Mesenchymal stem cell (in vitro differentiated cells and primary cell): ENCODE measurements at regions not wholly inside any gene's neighbourhood (a gene's known extent, or its start where the extent isn't known, plus 50 kb on each side); places are given as distances from the start of the nearest gene placed in this dataset.
A peak's percentile ranks its signal among the peaks of the same experiment; 100 is the strongest.
"Not testable (repeated sequence)": the region's sequence is repeated elsewhere in the genome, so short reads cannot be mapped to it uniquely, and the experiment has no call there.

Experiments used
- DNase-seq: peaks from one replicate; pipeline ENCODE4 v3.0.0-alpha.2; 2013
- H2AFZ ChIP-seq: one replicate; pipeline ENCODE4 v1.6.1; 2013; ENCODE audit warnings: low read depth, mild to moderate bottlenecking, control low read depth, inconsistent platforms, low read length, moderate library complexity
- H2AK5ac ChIP-seq: 2 replicates; pipeline ENCODE4 v1.6.1; 2013; ENCODE audit warnings: low read length, moderate library complexity, mild to moderate bottlenecking, inconsistent platforms; ENCODE audit not compliant: severe bottlenecking
- H2BK120ac ChIP-seq: one replicate; pipeline ENCODE4 v1.6.1; 2013; ENCODE audit warnings: low read depth, mild to moderate bottlenecking, inconsistent platforms, low read length, moderate library complexity
- H2BK12ac ChIP-seq, 2 experiments: one replicate each; pipeline ENCODE4 v1.6.1; 2013; ENCODE audit warnings: inconsistent platforms in 2 of 2, low read length in 2 of 2, mild to moderate bottlenecking in 2 of 2, moderate library complexity in 2 of 2, control low read depth in 1 of 2
- H2BK15ac ChIP-seq: one replicate; pipeline ENCODE4 v1.6.1; 2013; ENCODE audit warnings: mild to moderate bottlenecking, low read depth, inconsistent platforms; ENCODE audit not compliant: poor library complexity, severe bottlenecking
- H2BK5ac ChIP-seq: 2 replicates; pipeline ENCODE4 v1.6.1; 2013; ENCODE audit warnings: low read depth, mild to moderate bottlenecking, low read length, control low read depth, inconsistent platforms; ENCODE audit not compliant: poor library complexity, severe bottlenecking
- H3K14ac ChIP-seq, 2 experiments: one replicate each; pipeline ENCODE4 v1.6.1; 2013; ENCODE audit warnings: inconsistent platforms in 2 of 2, low read length in 2 of 2, control low read depth in 1 of 2, mild to moderate bottlenecking in 1 of 2, moderate library complexity in 1 of 2
- H3K18ac ChIP-seq, 2 experiments: one replicate each; pipeline ENCODE4 v1.6.1; 2013; ENCODE audit warnings: inconsistent platforms in 2 of 2, low read length in 2 of 2, control low read depth in 1 of 2, low read depth in 1 of 2, mild to moderate bottlenecking in 1 of 2
- H3K23ac ChIP-seq, 2 experiments: one replicate each; pipeline ENCODE4 v1.6.1; 2013; ENCODE audit warnings: inconsistent platforms in 2 of 2, low read length in 2 of 2, mild to moderate bottlenecking in 2 of 2, moderate library complexity in 2 of 2, control low read depth in 1 of 2
- H3K27ac ChIP-seq: 2 replicates; pipeline ENCODE4 v1.5.1; 2013; ENCODE audit warnings: mild to moderate bottlenecking, moderate library complexity, low read length, control low read depth, inconsistent platforms; ENCODE audit not compliant: poor library complexity, severe bottlenecking
- H3K27me3 ChIP-seq, 2 experiments: 2 replicates each; pipeline versions ENCODE4 v1.6.1 to v1.7.0; 2013; ENCODE audit warnings: low read length in 2 of 2, mild to moderate bottlenecking in 2 of 2, moderate library complexity in 2 of 2, control low read depth in 1 of 2, inconsistent platforms in 1 of 2; ENCODE audit not compliant: control insufficient read depth in 1 of 2, insufficient read depth in 1 of 2
- H3K36me3 ChIP-seq, 2 experiments: 2 replicates each; pipeline versions ENCODE4 v1.6.1 to v1.7.0; 2013; ENCODE audit warnings: low read length in 2 of 2, control low read depth in 1 of 2, inconsistent platforms in 1 of 2, low read depth in 1 of 2, mild to moderate bottlenecking in 1 of 2; ENCODE audit not compliant: insufficient read depth in 2 of 2, control insufficient read depth in 1 of 2
- H3K4ac ChIP-seq, 2 experiments: one replicate each; pipeline ENCODE4 v1.6.1; 2013; ENCODE audit warnings: inconsistent platforms in 2 of 2, low read length in 2 of 2, mild to moderate bottlenecking in 2 of 2, moderate library complexity in 2 of 2, control low read depth in 1 of 2, low read depth in 1 of 2
- H3K4me1 ChIP-seq: 2 replicates; pipeline ENCODE4 v1.6.1; 2013; ENCODE audit warnings: low read depth, low read length, control low read depth; ENCODE audit not compliant: control insufficient read depth, insufficient read depth
- H3K4me2 ChIP-seq: 2 replicates; pipeline ENCODE4 v1.6.1; 2013; ENCODE audit warnings: low read length, mild to moderate bottlenecking, inconsistent platforms; ENCODE audit not compliant: poor library complexity, severe bottlenecking
- H3K4me3 ChIP-seq, 2 experiments: 2 replicates each; pipeline versions ENCODE4 v1.5.1 to v1.7.0; 2013; ENCODE audit warnings: low read length in 2 of 2, mild to moderate bottlenecking in 2 of 2, control low read depth in 1 of 2, low read depth in 1 of 2; ENCODE audit not compliant: insufficient read depth in 1 of 2
- H3K79me1 ChIP-seq: replicated peaks from 2 replicates; pipeline ENCODE4 v1.6.1; 2013; ENCODE audit warnings: mild to moderate bottlenecking, control low read depth, low read length, inconsistent platforms; ENCODE audit not compliant: poor library complexity, severe bottlenecking
- H3K9ac ChIP-seq: 2 replicates; pipeline ENCODE4 v1.7.0; 2013; ENCODE audit warnings: mild to moderate bottlenecking, low read length, moderate library complexity
- H3K9me3 ChIP-seq: 2 replicates; pipeline ENCODE4 v1.7.0; 2013; ENCODE audit warnings: mild to moderate bottlenecking, low read length; ENCODE audit not compliant: control insufficient read depth
- H4K8ac ChIP-seq: one replicate; pipeline ENCODE4 v1.6.1; 2013; ENCODE audit warnings: inconsistent platforms, mild to moderate bottlenecking, low read length, moderate library complexity
- H4K91ac ChIP-seq: one replicate; pipeline ENCODE4 v1.6.1; 2013; ENCODE audit warnings: mild to moderate bottlenecking, low read length, inconsistent platforms
- WGBS: methylation state at CpG from one replicate; pipeline ENCODE4 v1.1.7; 2013; ENCODE audit warnings: mixed read lengths; 5-methylcytosine and 5-hydroxymethylcytosine counted together

- no CpG with 5 or more reads among the region's 3 CpGs for WGBS
- no peak overlapping the region for H2BK5ac ChIP-seq
These were observed 133.7 kb downstream of the ATL2 start for GRCh38 chr2:38243186-38243880.

GRCh38 chr2:38239452-38239851, 137.6 kb downstream of the ATL2 start:
- H3K79me1 ChIP-seq: no peaks in the 10 kb centered on the region
- no peak overlapping the region for H2BK15ac ChIP-seq
- no peak overlapping the region for H3K4me2 ChIP-seq
- H4K8ac ChIP-seq: no peak overlapping the region
- H2AK5ac ChIP-seq: no peak overlapping the region
- no peak overlapping the region for H2BK12ac ChIP-seq
- H3K14ac ChIP-seq: no peak overlapping the region
- DNase-seq: no peak
- no peaks in the 10 kb centered on the region for H3K4me1 ChIP-seq
- H3K27me3 ChIP-seq: no peaks in the 10 kb centered on the region
- no peak overlapping the region for H2BK5ac ChIP-seq
- H3K9ac ChIP-seq: peak overlapping the region; percentile 62
- WGBS: 93% methylated on average over 10 of the region's 10 CpGs
- no peak overlapping the region for H2BK120ac ChIP-seq
- no peak overlapping the region for H4K91ac ChIP-seq
- no peak overlapping the region for H2AFZ ChIP-seq
- no peak overlapping the region for H3K4ac ChIP-seq
- H3K9me3 ChIP-seq: no peaks in the 10 kb centered on the region
- H3K4me3 ChIP-seq: peak overlapping the region in 1 of 2 experiments; percentile 57
- H3K18ac ChIP-seq: no peak overlapping the region
- no peak overlapping the region for H3K23ac ChIP-seq
- H3K36me3 ChIP-seq: no peaks in the 10 kb centered on the region
- no peak overlapping the region for H3K27ac ChIP-seq

More at GRCh38 chr2:38243186-38243880, 133.7 kb downstream of the ATL2 start:
- H3K36me3 ChIP-seq: no peaks in the 10 kb centered on the region
- no peak overlapping the region for H2AK5ac ChIP-seq
- H3K27ac ChIP-seq: no peak overlapping the region
- no peak overlapping the region for H3K9ac ChIP-seq
- H3K79me1 ChIP-seq: no peaks in the 10 kb centered on the region
- peaks cover 8% of the 10 kb centered on the region for H3K4me1 ChIP-seq
- no peak for DNase-seq
- no peak overlapping the region for H2AFZ ChIP-seq
- H3K18ac ChIP-seq: no peak overlapping the region
- no peak overlapping the region for H3K14ac ChIP-seq
- peak overlapping the region in 1 of 2 experiments; percentile 12 for H3K4me3 ChIP-seq
- H2BK120ac ChIP-seq: no peak overlapping the region
- no peak overlapping the region for H4K8ac ChIP-seq
- H3K4me2 ChIP-seq: no peak overlapping the region
- no peak overlapping the region for H3K23ac ChIP-seq
- no peaks in the 10 kb centered on the region for H3K27me3 ChIP-seq
- no peaks in the 10 kb centered on the region for H3K9me3 ChIP-seq
- no peak overlapping the region for H2BK12ac ChIP-seq
- H4K91ac ChIP-seq: no peak overlapping the region
- H2BK15ac ChIP-seq: no peak overlapping the region
- H3K4ac ChIP-seq: no peak overlapping the region

DNA sequence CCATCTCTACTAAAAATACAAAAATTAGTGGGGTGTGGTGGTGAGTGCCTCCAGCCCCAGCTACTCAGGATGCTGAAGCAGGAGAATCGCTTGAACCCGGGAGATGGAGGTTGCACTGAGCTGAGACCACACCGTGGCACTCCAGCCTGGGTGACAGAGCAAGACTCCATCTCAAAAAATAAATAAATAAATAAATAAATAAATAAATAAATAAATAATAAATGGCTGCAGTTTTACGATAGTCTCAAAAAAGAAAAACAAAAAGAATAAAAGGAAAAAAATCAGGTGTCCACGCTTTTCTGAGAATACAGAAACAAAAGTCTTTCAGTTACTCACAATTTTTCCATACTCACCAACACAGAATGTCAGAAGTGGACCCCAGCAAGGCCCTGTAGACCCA, 138.4 kb downstream of the ATL2 start:
- H3K27ac ChIP-seq, H3K4me1 ChIP-seq, H3K27me3 ChIP-seq, H3K36me3 ChIP-seq, H2BK120ac ChIP-seq, H3K18ac ChIP-seq, H2BK12ac ChIP-seq, H3K9me3 ChIP-seq, H3K4me2 ChIP-seq, DNase-seq, H4K91ac ChIP-seq, H2BK5ac ChIP-seq, H3K23ac ChIP-seq, H3K79me1 ChIP-seq, H2BK15ac ChIP-seq, H3K14ac ChIP-seq, H4K8ac ChIP-seq, H3K4ac ChIP-seq, H2AK5ac ChIP-seq, H2AFZ ChIP-seq: not testable (repeated sequence)
- 98% methylated on average over 2 of the region's 5 CpGs for WGBS
- Histone ChIP-seq H3K9ac (peak overlapping the region; percentile 62), H3K4me3 (peak overlapping the region in 1 of 2 experiments; percentile 57)

- no peak overlapping the region for H2BK15ac ChIP-seq
- H4K91ac ChIP-seq: no peak overlapping the region
- 60% methylated on average over 2 of the region's 2 CpGs for WGBS
- no peak overlapping the region for H3K4me2 ChIP-seq
- no peak overlapping the region for H3K23ac ChIP-seq
- peak; percentile 38 for DNase-seq
- H2AFZ ChIP-seq: no peak overlapping the region
- H3K4me3 ChIP-seq: peak overlapping the region in 1 of 2 experiments; percentile 57
- H2BK120ac ChIP-seq: no peak overlapping the region
- no peaks in the 10 kb centered on the region for H3K9me3 ChIP-seq
- no peak overlapping the region for H3K9ac ChIP-seq
- H2BK5ac ChIP-seq: no peak overlapping the region
- H3K27me3 ChIP-seq: no peaks in the 10 kb centered on the region
- H3K4ac ChIP-seq: no peak overlapping the region
- no peak overlapping the region for H4K8ac ChIP-seq
- H3K14ac ChIP-seq: no peak overlapping the region
- no peak overlapping the region for H2BK12ac ChIP-seq
- no peak overlapping the region for H3K27ac ChIP-seq
- H3K18ac ChIP-seq: no peak overlapping the region
- no peaks in the 10 kb centered on the region for H3K4me1 ChIP-seq
- no peaks in the 10 kb centered on the region for H3K36me3 ChIP-seq
- H3K79me1 ChIP-seq: no peaks in the 10 kb centered on the region
- no peak overlapping the region for H2AK5ac ChIP-seq
These were observed 139.8 kb downstream of the ATL2 start for GRCh38 chr2:38237311-38237710.
